Right ventricle myocardium inferior (tissue), 1 donor: ENCODE measurements at regions not wholly inside any gene's neighbourhood (a gene's known extent, or its start where the extent isn't known, plus 50 kb on each side); places are given as distances from the start of the nearest gene placed in this dataset.
"Not testable (repeated sequence)": the region's sequence is repeated elsewhere in the genome, so short reads cannot be mapped to it uniquely, and the experiment has no call there.

ENCODE experiments used
- ATAC-seq: fragments of 200-7000 bp; cut with Tn5 transposase; one replicate; pipeline ENCODE4 v1.9.1; 2020; ENCODE audit warnings: mild to moderate bottlenecking, moderate library complexity
- DNase-seq: peaks from one replicate; pipeline ENCODE4 v3.0.0; 2021; ENCODE audit errors: missing footprints
- intact Hi-C: fragments of 100-400 bp; cut with DNase I; formaldehyde crosslinking; loops from one replicate; pipeline ENCODE4 v1.11.0; 2022
- donor health status: DM: no; HTN: yes; CAD: no; lungs with severe emphysema.

- ATAC-seq, intact Hi-C loops: not testable (repeated sequence)
- DNase-seq = peak; percentile 69
Measured at GRCh38 chr22:18356326-18356725, 161.6 kb downstream of the GGTLC3 start.
